ENCODE measurements at regions not wholly inside any gene's neighbourhood (a gene's known extent, or its start where the extent isn't known, plus 50 kb on each side); places are given as distances from the start of the nearest gene placed in this dataset.

DNA sequence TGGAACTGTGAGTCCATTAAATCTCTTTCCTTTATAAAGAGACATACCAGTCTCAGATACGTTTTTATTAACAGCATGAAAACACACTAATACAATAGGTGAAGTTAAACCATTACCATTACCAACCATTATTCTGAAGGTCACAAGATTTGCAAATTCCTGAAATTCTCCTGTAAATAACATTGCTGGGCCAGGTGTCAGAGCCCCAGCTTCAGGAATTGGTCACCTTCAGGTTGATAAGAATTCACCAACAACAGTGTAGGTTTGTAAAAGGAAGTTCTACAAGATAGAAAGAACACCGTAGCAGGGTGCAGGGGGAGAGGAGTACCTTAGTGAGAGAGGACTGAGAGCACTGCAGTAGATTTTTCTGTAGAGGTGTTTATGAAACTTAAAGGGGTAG lies 644.3 kb downstream of the CDY2B start:
- intact Hi-C loops (cut with micrococcal nuclease), result no loop called here

DNA sequence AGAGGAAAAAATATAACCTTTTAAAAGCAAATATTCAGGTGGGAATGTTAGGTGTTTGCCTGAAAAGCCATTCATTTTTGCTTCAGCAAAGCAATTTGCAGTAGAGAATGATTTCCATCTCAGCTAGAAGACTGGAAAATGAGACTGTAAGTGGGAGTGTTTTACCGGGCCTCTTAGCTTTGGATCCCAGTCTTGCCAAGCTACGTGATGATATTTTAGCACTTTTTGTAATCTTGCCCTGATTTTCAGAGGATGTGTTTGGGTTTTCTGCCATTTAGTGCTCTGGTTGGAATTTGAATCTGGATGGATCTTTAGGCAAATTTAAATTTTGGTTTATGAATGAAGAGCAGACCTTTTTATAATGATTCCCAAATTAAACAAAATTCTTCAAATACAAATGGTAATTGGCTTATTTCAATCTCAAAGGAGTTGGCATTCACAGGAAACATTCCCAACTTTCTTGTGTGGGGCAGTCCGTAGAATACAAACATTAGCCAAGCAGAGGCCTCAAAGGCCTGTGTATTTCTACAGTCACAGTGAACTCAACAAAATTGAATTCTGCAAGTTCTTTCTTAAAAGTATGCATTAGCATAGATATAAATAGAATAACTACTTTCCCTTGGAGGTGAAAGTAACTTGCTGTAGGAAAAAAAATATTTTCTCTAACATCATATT lies 646.4 kb downstream of the CDY2B start:
- intact Hi-C loops (cut with micrococcal nuclease), result no loop called here

DNA sequence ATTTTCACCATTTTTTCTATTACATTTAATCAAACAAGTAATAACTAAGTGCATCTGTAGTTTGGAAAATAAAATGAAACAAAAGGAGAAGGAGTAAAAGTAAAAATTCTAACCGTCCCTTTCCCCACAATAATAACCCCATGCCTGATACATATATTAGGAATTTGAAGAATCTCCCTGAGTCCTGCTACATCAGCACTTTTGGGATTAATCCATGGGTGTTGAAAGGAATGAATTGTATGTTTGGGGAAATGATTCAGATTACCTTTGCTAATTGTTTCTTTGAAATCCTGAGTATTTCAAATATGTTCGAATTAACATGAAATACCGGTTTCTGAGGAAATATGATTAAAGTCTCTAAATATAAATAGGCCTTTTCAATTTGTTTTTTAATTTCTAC lies 648.0 kb downstream of the CDY2B start:
- intact Hi-C loops (cut with micrococcal nuclease), result no loop called here

DNA sequence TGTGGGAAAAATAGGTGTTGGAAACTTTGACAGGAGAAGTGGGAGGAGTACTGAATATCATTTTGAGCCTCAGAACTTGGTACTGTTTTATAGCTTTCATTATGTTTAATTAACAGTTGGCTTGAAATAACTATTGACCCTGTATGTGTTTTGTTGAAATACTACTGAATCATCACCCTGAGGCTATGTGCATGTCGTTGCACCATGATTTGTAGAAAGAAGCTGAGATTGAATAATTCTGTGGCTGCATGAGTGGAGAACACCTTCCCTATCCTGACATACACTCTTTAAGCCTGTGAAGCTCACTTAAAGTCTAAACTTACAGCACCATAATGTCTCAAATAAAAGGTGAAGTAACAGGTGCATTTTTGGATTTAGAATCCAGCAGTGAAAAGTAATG lies 656.5 kb downstream of the CDY2B start:
- intact Hi-C loops (cut with micrococcal nuclease), result no loop called here

DNA sequence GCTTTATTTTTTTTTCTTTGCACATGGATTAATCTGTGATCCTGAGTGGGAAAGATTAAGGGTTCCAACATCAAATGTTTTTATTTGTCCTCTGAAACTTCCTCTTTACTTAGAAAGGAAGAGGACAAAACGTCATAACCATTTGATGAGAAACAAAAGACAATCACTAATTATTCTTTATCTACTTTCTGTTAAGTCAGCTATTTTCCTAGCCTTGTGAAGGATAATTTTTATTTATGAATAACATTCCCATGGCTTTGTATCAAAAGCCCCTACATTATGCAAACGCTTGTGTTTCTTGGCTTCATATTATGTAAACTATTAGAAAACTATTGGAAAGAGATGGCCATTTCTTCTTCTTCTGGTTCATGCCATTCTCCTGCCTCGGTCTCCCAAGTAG lies 677.6 kb downstream of the CDY2B start:
- intact Hi-C loops (cut with micrococcal nuclease), result no loop called here

DNA sequence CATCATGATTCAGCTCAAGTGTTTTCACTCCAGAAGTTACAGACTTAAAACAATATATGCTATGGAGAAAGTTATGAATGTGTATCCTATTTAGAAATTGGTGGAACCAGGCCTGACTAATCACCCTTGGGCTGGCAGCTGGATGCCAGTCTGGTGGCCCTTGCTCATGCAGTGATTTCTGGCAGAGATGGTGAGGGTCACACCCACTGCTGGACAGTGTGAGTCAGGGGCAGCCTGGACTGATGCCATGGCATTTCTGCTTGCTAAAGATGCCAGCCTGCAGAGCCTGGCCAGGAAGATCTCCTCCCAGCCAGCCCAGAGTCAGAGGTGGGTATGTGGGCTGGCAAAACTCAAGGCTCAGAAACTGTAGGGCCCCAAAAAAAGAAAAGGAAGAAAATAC lies 695.7 kb downstream of the CDY2B start:
- intact Hi-C loops (cut with micrococcal nuclease), result no loop called here

DNA sequence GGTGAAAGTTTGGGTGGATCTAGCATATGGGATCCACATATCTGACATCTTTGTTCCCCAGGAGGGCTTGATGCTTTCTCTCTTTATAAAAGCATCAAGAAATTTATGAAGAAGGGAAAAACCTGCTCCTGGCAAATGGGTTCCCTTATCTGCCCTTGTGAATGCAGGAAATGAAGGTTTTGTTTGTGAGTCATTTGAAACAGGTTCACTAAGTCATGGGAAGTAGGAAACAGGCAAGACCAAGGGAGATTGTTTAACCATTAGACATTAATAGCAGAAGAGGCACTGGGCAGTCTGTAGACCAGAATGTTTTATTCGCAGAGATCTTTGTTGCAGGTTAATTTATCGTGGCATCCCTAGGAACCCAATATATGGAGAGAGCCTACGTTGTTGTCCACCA lies 713.1 kb downstream of the CDY2B start:
- intact Hi-C loops (cut with micrococcal nuclease), result no loop called here

DNA sequence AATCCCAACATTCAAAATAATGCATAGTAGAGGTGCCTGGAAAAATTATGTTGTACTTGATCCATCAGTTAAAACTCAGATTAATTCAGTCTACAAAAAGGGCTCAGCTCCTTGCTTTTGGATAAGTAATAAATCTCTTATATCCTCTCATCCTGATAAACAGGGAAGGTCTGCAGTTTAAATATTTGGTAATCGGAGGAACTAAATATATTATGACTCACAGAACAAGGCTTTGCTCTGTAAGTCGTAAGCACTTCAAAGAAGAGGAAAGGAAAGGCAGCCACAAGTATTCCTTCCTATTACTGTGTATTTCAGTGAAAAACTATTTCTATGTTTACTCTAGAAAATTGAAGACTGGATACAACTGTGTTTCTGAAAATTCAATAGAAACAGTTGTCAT lies 757.9 kb downstream of the CDY2B start:
- intact Hi-C loops (cut with micrococcal nuclease), result no loop called here

DNA sequence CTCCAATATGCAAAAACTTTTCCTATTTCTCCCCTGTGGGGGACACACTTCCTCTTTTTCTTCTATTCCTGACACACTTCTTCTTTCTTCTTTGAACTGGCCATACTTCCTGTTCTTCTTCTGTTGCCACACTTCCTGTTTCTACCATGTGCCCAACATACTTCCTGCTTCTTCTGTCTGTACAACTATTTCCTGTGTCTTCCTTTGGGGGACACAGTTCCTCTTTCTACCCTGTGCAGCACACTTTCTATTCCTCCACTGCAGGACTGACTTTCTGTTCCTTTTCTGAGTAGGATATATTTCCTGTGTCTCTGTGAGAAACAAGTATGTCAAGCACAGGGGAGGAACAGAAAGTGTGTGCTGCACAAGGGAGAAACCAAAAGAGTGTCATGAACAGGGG lies 794.7 kb downstream of the CDY2B start:
- intact Hi-C loops (cut with micrococcal nuclease), result no loop called here

DNA sequence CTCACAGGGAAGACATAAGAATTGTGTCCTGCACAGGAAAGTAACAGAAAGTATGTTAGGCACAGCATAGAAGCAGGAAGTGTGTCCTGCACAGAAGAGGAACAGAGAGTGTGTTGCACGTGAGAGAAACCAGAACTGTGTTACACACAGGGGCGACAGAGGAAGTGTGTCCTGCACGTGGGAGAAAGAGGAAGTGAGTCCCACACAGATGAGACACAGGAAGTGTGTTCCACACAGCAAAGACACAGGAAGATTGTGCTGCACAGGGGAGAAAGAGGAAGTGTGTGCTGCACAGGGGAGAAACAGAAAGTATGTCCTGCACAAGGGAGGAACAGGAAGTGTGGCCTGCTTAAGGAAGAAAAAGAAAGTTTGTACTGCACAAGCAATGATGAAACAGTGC lies 800.1 kb downstream of the CDY2B start:
- intact Hi-C loops (cut with micrococcal nuclease), result no loop called here

DNA sequence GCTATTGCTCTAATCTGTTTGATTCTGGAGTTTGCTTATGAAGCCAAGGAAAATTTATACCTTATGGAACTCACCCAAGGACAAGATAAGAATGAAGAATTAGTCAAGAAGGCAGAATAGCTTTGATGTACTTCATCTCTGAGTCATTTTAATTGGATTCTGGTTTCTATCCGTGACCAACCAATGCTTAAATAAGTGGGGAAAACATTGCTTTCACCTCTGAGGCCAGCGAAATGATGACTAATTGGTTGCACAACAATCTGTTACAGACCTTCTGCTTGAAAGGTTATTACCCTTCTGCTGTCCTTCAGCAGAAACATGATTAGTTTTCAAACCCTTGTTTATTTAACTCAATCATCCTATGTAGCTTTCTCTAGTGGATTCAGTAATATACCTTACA lies 812.7 kb downstream of the CDY2B start:
- intact Hi-C loops (cut with micrococcal nuclease), result no loop called here

DNA sequence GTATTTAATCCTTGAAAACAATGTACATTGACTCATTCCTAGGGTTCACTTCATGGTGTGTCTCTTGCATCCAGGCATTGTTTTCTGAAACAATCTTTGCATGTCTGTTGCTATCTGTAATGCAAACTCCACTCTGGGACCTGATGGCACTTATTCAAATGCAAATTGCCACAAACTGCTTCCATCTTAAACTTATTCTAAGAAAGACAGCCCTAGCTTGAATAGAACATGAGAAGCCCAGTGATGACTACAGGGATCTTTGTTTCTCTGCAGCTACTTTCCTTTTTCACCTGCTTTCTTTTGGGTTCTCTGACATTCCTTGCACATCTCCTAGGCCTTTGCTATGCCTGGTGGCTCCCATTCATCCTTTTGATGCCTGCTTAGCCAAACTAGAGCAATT lies 827.0 kb downstream of the CDY2B start:
- intact Hi-C loops (cut with micrococcal nuclease), result no loop called here

DNA sequence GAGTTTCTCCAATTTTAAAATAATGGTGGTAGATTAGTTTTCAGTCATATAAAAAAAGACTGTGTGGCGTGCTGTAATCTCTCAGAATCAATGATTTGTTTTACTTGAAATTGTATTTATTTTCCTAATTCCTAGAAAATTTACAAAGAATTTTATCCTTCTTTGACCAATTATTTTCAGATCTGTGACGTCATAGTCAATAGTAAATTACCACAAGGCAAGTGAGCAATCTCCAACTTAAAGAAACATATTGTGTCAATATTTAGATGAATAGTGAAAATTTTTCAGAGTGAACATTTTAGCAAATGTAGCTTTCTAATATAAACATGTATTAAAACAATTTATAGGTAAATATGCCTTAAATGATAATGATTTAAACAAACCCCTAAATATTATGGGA lies 829.6 kb downstream of the CDY2B start:
- intact Hi-C loops (cut with micrococcal nuclease), result no loop called here

DNA sequence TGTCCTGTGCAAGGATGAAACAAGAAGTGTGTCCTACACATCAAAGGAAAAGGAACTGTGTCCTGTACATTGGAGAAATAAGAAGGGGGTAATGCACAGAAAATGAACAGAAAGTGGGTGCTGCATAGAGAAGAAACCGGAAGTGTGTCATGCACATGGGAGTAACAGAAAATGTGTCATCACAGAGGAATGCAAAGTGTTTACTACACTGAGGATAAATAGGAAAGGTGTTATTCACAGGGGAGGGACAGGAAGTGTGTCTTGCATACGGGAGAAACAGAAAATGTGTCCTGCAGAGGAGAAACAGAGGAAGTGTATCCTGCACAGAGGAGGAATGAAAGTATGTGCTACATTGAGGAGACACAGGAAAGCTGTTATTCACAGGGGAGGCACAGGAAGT lies 834.9 kb downstream of the CDY2B start:
- intact Hi-C loops (cut with micrococcal nuclease), result loop anchor here (10.0 kb wide), 1 partner anchor 50 kb away; no protein-coding TSS in a partner anchor

DNA sequence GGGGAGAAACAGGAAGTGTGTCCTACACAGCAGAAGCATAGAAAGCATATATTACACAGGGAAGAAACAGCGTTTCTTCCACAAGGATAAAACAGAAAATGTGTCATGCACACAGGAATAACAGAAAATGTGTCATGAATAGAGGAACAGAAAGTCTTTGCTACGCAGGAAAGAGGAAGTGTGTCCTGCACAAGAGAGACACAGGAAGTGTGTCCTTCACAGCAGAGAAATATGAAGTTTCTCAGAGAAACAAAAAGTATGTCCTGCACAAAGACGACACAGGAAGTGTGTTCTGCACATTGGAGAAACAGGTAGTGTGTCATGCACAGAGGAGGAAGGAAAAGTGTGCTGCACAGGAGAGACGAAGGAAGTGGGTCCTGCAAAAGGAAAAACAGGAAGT lies 835.3 kb downstream of the CDY2B start:
- intact Hi-C loops (cut with micrococcal nuclease), result loop anchor here (10.0 kb wide), 1 partner anchor 50 kb away; no protein-coding TSS in a partner anchor

DNA sequence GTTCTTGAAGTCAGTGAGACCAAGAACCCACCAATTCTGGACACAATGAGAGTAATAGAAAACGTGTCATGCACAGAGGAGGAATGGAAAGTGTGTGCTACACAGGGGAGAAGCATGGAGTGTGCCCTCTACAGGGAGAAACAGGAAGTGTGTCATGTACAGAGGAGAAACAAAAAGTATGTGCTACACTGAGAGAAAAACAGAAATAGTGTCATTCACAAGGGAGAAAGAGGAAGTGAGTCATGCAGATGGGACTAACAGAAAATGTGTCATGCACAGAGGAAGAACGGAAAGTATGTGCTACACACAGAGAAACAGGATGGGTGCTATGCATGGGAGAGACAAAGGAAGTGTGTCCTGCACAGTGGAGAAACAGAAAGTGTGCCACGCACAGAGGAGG lies 835.7 kb downstream of the CDY2B start:
- intact Hi-C loops (cut with micrococcal nuclease), result loop anchor here (10.0 kb wide), 1 partner anchor 51 kb away; no protein-coding TSS in a partner anchor

DNA sequence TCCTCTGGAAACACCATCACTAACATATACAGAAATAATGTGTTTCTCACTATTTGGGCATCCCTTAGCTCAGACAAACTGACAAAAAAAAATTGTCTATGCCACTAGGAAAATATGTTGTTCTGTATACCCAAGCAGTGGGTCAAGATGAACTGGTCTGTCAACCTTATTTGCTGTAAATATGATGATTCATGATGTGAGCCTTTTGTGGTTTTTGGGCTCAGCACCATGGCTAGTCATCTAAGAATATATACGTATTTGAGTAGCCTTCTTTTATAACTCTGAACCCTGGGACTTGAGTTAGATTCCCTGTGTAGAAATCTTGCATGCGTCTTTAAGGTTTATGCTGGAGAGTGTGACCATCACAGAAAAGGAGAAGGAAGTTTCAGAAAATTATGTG lies 841.6 kb downstream of the CDY2B start:
- intact Hi-C loops (cut with micrococcal nuclease), result no loop called here

DNA sequence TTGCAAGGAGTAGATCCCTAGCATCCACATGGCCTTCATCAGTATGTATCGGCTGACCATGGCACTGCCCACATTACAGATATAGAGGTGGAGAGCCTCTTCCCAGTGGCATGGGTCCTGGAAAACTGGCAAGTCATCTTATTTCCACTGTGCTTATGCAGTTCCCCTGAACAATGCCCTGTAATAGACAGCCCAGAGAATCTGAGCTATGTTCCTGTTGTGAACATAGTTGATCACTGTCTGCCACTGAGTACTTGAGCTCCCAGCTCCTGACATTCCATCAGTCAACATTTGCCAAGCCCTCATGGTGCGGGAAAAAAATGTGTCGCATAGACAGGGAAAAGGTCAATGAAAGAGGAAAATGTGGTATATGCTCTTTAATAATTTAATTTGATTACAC lies 861.9 kb downstream of the CDY2B start:
- intact Hi-C loops (cut with micrococcal nuclease), result no loop called here

DNA sequence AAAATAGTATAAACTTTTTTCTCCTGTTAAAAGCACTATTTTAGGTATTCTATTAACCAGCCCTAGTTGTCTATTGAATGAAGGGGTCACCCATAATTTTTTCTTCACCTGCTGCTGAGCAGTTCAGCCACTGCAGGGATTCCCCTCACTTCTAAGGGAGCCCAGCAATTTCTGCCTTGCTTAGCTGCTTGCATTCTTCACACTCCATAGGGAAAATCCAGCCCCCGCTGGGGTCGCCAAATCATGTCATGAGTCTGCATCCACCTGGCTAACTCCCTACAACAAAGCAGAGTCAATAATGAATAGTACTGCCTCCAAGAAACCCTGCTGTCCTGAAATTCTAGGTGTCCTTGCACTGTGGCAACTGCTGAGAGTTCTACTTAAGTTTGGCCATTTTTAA lies 886.5 kb downstream of the CDY2B start:
- intact Hi-C loops (cut with micrococcal nuclease), result no loop called here

DNA sequence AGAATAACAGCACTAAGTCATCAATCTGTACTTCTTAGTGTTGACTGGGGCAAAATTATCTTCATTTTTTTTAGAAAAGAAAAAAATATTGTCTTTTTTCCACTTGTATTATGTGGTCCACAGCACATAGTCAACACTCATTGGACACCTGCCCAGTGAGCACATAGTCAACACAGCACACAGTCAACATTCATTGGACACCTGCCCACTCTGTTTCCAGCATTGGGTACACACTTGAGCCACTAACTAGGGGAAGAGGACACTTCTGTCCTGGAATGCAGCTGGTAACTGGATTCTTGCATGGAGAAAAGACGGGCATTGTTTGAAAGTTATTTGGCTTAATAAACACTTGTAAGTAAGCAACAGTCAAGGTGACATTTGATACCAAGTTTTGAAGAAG lies 898.2 kb downstream of the CDY2B start:
- intact Hi-C loops (cut with micrococcal nuclease), result no loop called here

DNA sequence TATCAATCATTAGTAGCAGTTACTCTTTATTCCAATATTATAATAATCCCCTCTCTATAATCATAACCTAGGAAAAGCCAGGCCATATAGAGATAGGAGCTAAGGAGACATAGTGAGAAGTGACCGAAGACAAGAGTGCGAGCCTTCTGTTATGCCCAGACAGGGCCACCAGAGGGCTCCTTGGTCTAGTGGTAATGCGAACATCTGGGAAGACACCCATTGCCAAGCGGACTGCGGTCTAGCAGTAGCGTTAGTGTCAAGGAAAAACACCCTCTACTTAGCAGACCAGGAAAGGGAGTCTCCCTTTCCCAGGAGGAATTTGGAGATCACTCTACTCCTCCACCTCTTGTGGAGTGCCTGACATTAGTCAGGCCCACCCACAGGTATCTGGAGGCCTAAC lies 920.9 kb downstream of the CDY2B start:
- intact Hi-C loops (cut with micrococcal nuclease), result no loop called here

DNA sequence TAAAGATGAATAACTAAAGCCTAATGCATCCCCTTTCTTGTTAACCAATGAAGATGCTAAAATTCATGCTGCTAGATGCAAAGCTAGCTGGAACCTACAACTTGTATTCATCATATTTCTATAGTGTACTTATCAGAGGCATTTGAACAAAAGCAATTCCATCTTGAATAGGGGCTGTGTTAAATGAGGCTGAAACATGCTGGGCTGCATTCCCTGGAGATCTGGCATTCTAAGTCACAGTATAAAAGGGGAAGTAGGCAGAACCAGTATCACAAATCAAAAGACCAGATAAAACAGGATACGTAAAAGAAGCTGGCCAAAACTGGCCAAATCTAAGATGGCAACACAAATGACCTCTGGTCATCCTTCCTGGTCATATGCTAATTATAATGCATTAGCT lies 932.8 kb downstream of the CDY2B start:
- intact Hi-C loops (cut with micrococcal nuclease), result no loop called here

Data from T-helper 1 cell treated with Interleukin-12 subunit alpha and Interleukin-12 subunit beta and Interleukin-4 antibody, amounts not matched to agents 30 ng/mL and 1 ng/mL, for 36 hours (primary cell).